HG03064 (cell line): ENCODE measurements at regions not wholly inside any gene's neighbourhood (a gene's known extent, or its start where the extent isn't known, plus 50 kb on each side); places are given as distances from the start of the nearest gene placed in this dataset.

Experiments
- ATAC-seq: cut with Tn5 transposase; IDR thresholded peaks from one replicate; pipeline ENCODE4 v1.9.1; 2021; ENCODE audit warnings: low read depth; ENCODE audit not compliant: unreplicated experiment

GRCh38 chr13:69579351-69579750, 528.3 kb upstream of the ATXN8OS start:
- ATAC-seq = no peak

DNA sequence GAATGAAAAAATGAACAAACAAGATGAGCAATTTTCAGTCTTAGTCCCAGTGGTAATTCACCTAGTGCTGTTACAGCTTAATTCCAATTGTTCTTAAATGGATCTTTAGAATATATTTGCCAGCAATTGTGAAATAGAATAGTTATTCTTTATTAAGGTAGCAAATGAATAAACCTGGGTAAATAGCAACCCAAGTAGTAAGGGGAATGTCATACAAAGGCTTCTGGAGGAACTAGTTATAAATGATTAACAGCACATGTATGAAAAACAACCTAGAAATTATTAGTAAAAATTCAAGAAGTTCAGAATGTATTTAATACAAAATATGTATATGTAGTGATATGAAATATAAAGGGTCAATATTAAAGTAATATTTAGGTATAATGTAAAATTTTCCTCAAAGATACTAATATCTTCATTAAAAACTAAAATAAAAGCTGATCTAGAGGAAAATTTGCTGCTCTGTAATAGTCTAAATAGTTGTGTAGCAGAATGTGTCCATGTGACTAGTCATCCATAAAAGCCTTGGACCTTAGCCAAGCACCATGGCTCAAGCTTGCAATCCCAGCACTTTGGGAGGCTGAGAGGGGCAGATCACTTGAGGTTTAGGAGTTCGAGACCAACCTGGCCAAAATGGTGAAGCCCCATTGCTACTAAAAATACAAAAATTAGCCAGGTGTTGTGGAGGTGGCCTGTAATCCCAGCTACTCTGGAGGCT, 535.9 kb upstream of the ATXN8OS start:
- no peak for ATAC-seq

DNA sequence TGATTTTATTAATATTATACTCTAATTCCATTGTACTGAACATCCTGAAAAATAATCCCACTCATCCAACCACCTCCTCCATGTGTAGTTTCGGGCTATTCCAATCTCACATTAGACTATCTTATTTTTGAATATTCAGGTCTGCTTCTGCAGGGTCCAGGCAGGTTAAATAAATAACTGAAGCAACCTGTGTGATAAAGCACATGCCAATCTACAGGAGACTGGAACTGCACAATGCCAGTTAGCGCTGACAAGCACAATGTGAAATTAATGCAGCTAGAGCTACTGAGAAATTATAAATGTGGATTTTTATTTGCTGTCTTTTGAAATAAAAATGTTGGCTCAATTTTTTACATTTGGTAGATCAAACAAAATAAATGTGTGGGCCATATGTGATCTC, 540.1 kb upstream of the ATXN8OS start:
- no peak for ATAC-seq

DNA sequence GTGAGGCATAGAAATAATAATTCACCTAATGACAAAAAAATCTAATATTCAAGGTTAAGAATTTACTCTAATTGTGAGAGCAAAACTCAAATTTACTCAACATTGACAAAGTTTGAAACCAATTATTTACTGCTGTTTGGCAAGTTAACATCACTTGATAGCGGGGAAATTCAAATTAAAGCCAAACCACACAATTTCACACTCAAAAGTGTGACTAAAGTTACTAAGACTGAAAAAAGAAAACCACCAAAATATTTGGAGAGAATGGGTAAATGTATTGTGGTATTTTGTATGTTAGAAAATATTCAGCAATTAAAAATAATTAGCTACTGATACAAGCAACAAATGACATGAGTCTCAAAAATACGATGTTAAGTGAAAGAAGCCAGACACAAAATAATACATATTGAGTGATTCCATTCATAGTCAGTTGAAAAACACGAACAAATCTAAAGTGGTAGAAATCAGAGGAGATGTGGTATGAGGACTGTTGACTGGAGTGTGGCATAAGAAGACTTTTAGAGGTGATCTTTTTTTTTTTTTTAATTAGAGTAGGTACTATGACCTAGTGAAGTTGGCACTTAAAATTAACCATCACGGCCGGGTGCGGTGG, 541.4 kb upstream of the ATXN8OS start:
- no peak for ATAC-seq

DNA sequence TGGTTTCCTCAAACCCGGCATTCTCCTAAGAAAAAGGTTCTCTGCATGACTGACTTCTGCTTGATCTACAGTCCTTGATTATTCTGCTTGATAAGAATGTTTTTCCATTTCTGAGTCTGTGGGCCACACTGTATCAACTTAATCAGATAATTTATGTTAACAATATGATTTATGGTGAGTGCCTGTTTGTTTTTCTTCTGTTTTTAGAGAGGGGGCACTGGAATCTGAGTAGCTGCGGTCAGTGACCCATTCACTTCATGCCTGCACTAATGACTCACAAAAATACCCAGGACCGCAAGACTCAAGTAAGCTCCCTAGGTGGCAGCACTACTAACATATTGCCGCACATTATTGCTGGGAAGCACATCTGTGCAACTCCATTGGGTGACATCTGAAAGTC, 542.3 kb upstream of the ATXN8OS start:
- ATAC-seq = no peak

- ATAC-seq = no peak
These were observed 551.0 kb upstream of the ATXN8OS start for GRCh38 chr13:69556540-69557196.

GRCh38 chr13:69553976-69554375, 553.6 kb upstream of the ATXN8OS start:
- no peak for ATAC-seq

- no peak for ATAC-seq
These were observed 556.4 kb upstream of the ATXN8OS start for GRCh38 chr13:69551193-69551592.

DNA sequence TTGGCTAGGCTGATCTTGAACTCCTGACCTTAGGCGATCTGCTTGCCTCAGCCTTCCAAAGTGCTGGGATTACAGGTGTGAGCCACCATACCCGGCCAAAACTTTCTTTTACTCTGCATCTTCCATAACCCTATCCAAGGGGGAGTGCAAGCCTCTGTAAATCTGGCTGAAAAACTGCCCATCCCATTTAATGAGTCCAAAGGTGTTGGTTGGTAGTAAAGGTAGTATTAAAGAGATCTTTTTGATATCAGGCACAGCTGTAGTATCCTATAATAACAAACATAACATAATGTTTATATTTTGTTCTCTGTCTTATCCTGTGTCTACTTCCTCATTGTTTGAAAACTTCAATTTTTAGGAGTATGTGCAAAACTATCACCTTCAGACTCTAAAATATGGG, 559.8 kb upstream of the ATXN8OS start:
- no peak for ATAC-seq

- no peak for ATAC-seq
These were observed 562.1 kb upstream of the ATXN8OS start for GRCh38 chr13:69545551-69545950.

- no peak for ATAC-seq
These were observed 583.0 kb upstream of the ATXN8OS start for GRCh38 chr13:69524459-69525150.

DNA sequence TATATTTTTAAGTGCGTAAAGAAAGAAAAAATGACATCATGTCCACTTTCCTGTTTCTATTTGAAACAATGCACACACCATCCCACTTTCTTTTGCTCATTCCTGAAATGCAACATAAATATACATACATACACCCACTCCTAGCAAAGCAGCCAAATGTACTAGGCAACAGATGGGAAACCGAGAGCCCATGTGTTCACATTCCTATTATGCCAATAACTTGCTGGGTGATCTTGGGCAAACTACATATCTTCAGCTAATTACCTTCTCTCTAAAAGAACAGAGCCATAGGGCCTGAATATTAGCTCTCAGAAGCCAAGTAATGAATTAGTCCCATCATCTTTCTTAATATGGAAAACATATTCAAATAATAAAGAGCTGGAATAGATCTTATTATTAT, 610.6 kb upstream of the ATXN8OS start:
- no peak for ATAC-seq

- ATAC-seq = no peak
These were observed 612.5 kb upstream of the ATXN8OS start for GRCh38 chr13:69495096-69495495.

DNA sequence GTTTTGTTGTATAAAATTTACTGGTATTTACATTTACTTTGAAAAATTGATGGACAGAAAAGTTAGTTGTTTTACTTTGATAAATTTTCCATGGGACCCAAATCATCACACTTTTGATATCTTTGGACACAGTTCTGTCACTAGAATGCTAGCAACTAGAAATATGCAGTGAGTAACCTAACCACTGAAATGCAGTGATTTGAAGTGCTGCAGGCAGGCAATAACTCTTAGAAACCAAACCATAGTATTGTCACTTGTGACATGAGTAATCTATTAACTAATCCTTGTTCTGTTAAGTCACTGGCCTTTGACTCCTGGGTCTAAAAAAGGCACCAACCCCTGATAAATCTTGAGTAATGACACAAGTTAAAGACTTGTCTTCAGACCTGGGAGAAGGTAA, 620.0 kb upstream of the ATXN8OS start:
- ATAC-seq = no peak

- no peak for ATAC-seq
These were observed 621.5 kb upstream of the ATXN8OS start for GRCh38 chr13:69485991-69486592.

DNA sequence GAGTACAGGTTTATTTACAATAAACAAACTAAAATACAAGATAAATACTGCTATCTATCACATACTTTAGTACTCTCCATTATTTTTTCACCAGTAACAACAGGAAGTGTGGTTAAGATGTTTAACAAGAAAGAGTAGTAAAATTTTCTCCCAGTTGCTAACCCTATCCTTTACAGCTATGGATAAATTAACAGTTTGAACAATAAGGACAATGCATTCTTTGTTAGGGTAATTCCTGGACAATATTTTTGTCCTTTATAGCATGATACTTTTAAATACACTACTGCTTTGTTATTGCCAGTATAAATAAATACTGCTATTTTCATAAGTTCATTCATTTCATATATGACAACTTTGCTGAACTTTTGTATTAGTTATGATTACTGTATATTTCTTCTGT, 630.2 kb upstream of the ATXN8OS start:
- ATAC-seq = no peak

- ATAC-seq = no peak
These were observed 633.5 kb upstream of the ATXN8OS start for GRCh38 chr13:69474011-69474685.

- ATAC-seq = no peak
These were observed 639.0 kb upstream of the ATXN8OS start for GRCh38 chr13:69468624-69469023.

GRCh38 chr13:69461397-69461796, 646.2 kb upstream of the ATXN8OS start:
- no peak for ATAC-seq

DNA sequence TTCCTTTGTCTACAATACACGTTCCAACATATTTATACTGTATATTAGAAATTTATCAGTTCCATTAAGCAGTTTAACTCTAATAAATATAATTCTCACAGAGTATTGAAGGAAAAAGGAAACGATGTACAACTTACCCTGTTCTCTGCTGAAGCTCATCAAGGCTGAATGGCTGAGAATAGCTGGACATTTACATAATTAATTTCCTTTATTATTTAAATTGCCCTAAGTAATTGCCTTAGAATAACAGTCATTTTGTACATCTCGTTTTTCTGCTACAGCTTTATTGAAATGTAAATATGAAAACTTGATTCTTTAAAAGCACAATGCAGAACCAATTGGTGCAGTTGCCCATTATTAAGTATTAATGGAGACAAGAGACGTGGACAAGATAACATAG, 648.3 kb upstream of the ATXN8OS start:
- no peak for ATAC-seq
